PC-9 (cell line): ENCODE measurements at regions not wholly inside any gene's neighbourhood (a gene's known extent, or its start where the extent isn't known, plus 50 kb on each side); places are given as distances from the start of the nearest gene placed in this dataset.

Source experiments
- BruUV-seq: library from RNA; stranded (reverse); fragments of 400-500 nt; replicated peaks from 2 replicates; lab custom pipeline; 2021; lab: Mats Ljungman, UMichigan
- CTCF ChIA-PET: fragments of 300-600 bp; sonication (Branson Sonifier 250); formaldehyde crosslinking; loops from one replicate; lab custom pipeline; 2022; ENCODE audit warnings: antibody characterized with exemption; lab: Charles Lee
- POLR2A ChIA-PET: fragments of 300-600 bp; sonication (Branson Sonifier 250); formaldehyde crosslinking; loops from one replicate; lab custom pipeline; 2022; ENCODE audit warnings: antibody characterized with exemption; ENCODE audit not compliant: unreplicated experiment; lab: Charles Lee
- DNase-seq, 2 experiments: peaks; one replicate each; pipeline versions ENCODE4 v3.0.0 to v3.0.0-alpha.2; 2015 to 2022; ENCODE audit warnings: mixed read lengths in 1 of 2
- H2AFZ ChIP-seq: fragments of 200-600 bp; sonication (generic); 2 replicates; pipeline ENCODE4 v1.8.1; 2017; ENCODE audit warnings: antibody characterized with exemption
- H3F3A ChIP-seq: fragments of 200-600 bp; sonication (generic); 2 replicates; pipeline ENCODE4 v1.8.1; 2017; ENCODE audit warnings: antibody characterized with exemption, mild to moderate bottlenecking, low read depth; ENCODE audit not compliant: insufficient read depth
- H3K27ac ChIP-seq: fragments of 200-600 bp; sonication (generic); 2 replicates; pipeline ENCODE4 v1.6.1; 2016; ENCODE audit warnings: mixed run types
- H3K27me3 ChIP-seq: fragments of 200-600 bp; sonication (generic); 2 replicates; pipeline ENCODE4 v1.6.1; 2016; ENCODE audit warnings: low read depth, mixed run types; ENCODE audit not compliant: insufficient read depth
- H3K36me3 ChIP-seq: fragments of 200-600 bp; sonication (generic); 2 replicates; pipeline ENCODE4 v1.6.1; 2016; ENCODE audit warnings: low read depth, mixed run types
- H3K4me1 ChIP-seq: fragments of 200-600 bp; sonication (generic); replicated peaks from 2 replicates; pipeline ENCODE4 v1.6.1; 2016; ENCODE audit warnings: mixed run types; ENCODE audit not compliant: insufficient read depth
- H3K4me2 ChIP-seq: fragments of 200-600 bp; sonication (generic); 2 replicates; pipeline ENCODE4 v1.6.1; 2017; ENCODE audit warnings: mixed run types
- H3K4me3 ChIP-seq: fragments of 200-600 bp; sonication (generic); 2 replicates; pipeline ENCODE4 v1.6.1; 2016; ENCODE audit warnings: mixed run types
- H3K79me2 ChIP-seq: fragments of 200-600 bp; sonication (generic); 2 replicates; pipeline ENCODE4 v1.6.1; 2017; ENCODE audit warnings: low read depth, mixed run types
- H3K9me2 ChIP-seq: fragments of 200-600 bp; sonication (generic); 2 replicates; pipeline ENCODE4 v1.8.1; 2017; ENCODE audit warnings: mild to moderate bottlenecking; ENCODE audit not compliant: insufficient read depth
- H3K9me3 ChIP-seq: fragments of 200-600 bp; sonication (generic); 2 replicates; pipeline ENCODE4 v1.8.1; 2016; ENCODE audit warnings: low read depth; ENCODE audit not compliant: insufficient read depth
- H4K20me1 ChIP-seq: fragments of 200-600 bp; sonication (generic); 2 replicates; pipeline ENCODE4 v1.8.1; 2017; ENCODE audit not compliant: insufficient read depth
- EZH2 ChIP-seq: fragments of 200-600 bp; sonication (generic); IDR thresholded peaks from 2 replicates; pipeline ENCODE4 v1.8.0; 2017; ENCODE audit warnings: antibody characterized with exemption, low read depth
- intact Hi-C: fragments of 100-400 bp; cut with micrococcal nuclease; formaldehyde crosslinking; loops from one replicate; pipeline ENCODE4 v1.10.0; 2022; ENCODE audit not compliant: unreplicated experiment
- TF ChIP-seq, protein P1 (sequence below): fragments of 200-600 bp; sonication (generic); conservative IDR thresholded peaks from 2 replicates; pipeline ENCODE4 v1.6.1; 2017; ENCODE audit warnings: mixed run types, antibody characterized with exemption, mild to moderate bottlenecking, moderate library complexity

DNA sequence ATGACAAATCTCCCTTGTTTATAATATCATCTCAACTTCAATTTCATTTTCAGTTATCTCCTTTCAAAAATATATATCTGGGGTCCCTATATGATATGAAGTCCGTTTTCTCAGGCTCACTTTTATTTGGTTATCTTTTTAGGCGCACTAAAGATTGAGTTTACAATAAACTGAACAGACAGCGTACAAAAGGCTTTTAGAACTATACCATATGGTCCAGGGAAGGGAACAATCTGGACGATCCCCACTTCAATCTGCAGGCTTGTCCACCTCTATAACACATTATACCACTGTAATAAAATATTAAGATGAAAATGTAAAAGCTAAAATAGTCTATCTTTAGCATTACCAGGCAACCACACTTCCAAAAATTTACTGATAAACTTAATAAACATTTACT is 289.9 kb downstream of the ZEB2 start:
- Histone ChIP-seq H3K9me3 (no peaks in the 10 kb centered on the region), H2AFZ (no peak overlapping the region), H3K4me3 (no peak overlapping the region), H3F3A (no peaks in the 10 kb centered on the region), H3K36me3 (no peaks in the 10 kb centered on the region), H3K4me2 (no peak overlapping the region), H3K27ac (peak overlapping the region; percentile 45), H3K9me2 (no peaks in the 10 kb centered on the region), H3K79me2 (no peaks in the 10 kb centered on the region), H3K4me1 (no peaks in the 10 kb centered on the region), H4K20me1 (no peaks in the 10 kb centered on the region), H3K27me3 (no peaks in the 10 kb centered on the region)
- intact Hi-C loops: no loop called here
- DNase-seq: no peak
- no TSS peak for BruUV-seq
- POLR2A ChIA-PET: no interaction called here
- TF ChIP-seq EZH2: no peak
- TF ChIP-seq, protein P1, sequence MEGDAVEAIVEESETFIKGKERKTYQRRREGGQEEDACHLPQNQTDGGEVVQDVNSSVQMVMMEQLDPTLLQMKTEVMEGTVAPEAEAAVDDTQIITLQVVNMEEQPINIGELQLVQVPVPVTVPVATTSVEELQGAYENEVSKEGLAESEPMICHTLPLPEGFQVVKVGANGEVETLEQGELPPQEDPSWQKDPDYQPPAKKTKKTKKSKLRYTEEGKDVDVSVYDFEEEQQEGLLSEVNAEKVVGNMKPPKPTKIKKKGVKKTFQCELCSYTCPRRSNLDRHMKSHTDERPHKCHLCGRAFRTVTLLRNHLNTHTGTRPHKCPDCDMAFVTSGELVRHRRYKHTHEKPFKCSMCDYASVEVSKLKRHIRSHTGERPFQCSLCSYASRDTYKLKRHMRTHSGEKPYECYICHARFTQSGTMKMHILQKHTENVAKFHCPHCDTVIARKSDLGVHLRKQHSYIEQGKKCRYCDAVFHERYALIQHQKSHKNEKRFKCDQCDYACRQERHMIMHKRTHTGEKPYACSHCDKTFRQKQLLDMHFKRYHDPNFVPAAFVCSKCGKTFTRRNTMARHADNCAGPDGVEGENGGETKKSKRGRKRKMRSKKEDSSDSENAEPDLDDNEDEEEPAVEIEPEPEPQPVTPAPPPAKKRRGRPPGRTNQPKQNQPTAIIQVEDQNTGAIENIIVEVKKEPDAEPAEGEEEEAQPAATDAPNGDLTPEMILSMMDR: no peak
- CTCF ChIA-PET: no interaction called here

DNA sequence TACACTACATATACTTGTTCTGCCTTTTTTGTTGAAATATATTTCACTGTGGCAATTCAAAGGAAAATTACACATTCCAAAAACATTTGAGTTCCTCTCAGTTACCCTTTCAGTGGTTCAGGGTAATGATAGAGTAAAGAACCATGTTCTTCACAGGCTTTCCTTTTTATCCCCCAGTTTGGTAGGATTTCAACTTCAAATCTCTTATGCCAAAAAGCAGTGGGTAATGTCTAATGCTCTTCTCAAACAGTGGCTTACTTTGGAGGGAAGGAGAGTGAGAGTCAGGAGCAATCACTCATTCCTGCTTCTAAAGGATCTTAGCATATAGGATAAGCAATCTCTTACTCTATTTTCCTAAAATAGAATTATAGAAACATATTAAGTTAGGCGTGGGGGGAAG is 290.6 kb downstream of the ZEB2 start:
- DNase-seq: no peak
- H3K9me3 ChIP-seq: no peaks in the 10 kb centered on the region
- no peaks in the 10 kb centered on the region for H3K36me3 ChIP-seq
- no peak overlapping the region for H3K27ac ChIP-seq
- no peak for TF ChIP-seq EZH2
- TF ChIP-seq, protein P1: no peak
- BruUV-seq: no TSS peak
- H4K20me1 ChIP-seq: no peaks in the 10 kb centered on the region
- H3K79me2 ChIP-seq: no peaks in the 10 kb centered on the region
- H3K4me3 ChIP-seq: no peak overlapping the region
- ChIA-PET POLR2A (no interaction called here), CTCF (no interaction called here)
- no peaks in the 10 kb centered on the region for H3F3A ChIP-seq
- intact Hi-C loops: no loop called here
- no peaks in the 10 kb centered on the region for H3K4me1 ChIP-seq
- no peak overlapping the region for H3K4me2 ChIP-seq
- H2AFZ ChIP-seq: no peak overlapping the region; the same call in 1 of the 2 replicates
- H3K9me2 ChIP-seq: no peaks in the 10 kb centered on the region
- H3K27me3 ChIP-seq: no peaks in the 10 kb centered on the region

DNA sequence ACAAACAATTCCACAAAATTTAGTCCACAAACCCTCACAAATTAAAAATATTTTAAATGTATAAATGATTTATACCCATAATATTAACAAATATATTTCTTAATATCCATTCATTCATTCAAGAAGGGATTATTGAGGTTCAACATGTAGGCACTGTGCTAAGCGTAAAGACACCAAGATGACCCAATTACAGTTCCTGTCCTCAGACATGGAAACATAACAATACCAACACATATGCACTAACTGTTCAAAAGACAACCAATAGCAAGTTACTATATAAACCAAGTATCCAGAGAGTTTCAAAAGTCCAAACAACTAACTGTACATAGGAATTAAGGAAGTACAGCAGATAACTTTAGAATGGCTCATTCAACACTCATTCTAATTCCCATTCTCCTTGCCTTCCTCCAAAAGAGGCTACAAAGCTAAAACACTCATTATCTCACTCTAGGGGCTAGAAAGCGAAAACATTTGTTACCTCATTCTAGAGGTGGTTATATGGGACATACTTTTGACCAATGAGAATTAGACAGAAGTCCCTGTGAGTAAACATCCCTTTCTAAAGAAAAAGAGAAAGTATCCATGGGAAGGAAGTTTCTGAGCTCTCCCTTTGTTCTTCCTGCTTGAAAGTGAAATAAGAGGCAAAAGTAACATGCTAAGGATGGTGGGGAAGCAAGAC is 292.4 kb downstream of the ZEB2 start:
- BruUV-seq: no TSS peak
- no peaks in the 10 kb centered on the region for H3K4me1 ChIP-seq
- H3K4me3 ChIP-seq: no peak overlapping the region
- DNase-seq: no peak
- intact Hi-C loops: no loop called here
- CTCF ChIA-PET: no interaction called here
- no peaks in the 10 kb centered on the region for H4K20me1 ChIP-seq
- TF ChIP-seq EZH2: no peak
- TF ChIP-seq, protein P1: no peak
- no peaks in the 10 kb centered on the region for H3K79me2 ChIP-seq
- POLR2A ChIA-PET: no interaction called here
- H3F3A ChIP-seq: no peaks in the 10 kb centered on the region
- no peaks in the 10 kb centered on the region for H3K9me2 ChIP-seq
- H3K36me3 ChIP-seq: no peaks in the 10 kb centered on the region
- no peaks in the 10 kb centered on the region for H3K9me3 ChIP-seq
- no peak overlapping the region for H2AFZ ChIP-seq
- H3K27ac ChIP-seq: no peak overlapping the region
- no peak overlapping the region for H3K4me2 ChIP-seq
- H3K27me3 ChIP-seq: no peaks in the 10 kb centered on the region
